Osteoblast (primary cell): ENCODE measurements at regions not wholly inside any gene's neighbourhood (a gene's known extent, or its start where the extent isn't known, plus 50 kb on each side); places are given as distances from the start of the nearest gene placed in this dataset.

ENCODE experiments used
- DNase-seq: peaks from one replicate; pipeline ENCODE4 v3.0.0; 2011; ENCODE audit warnings: low spot score, mixed read lengths; ENCODE audit not compliant: insufficient read length; ENCODE audit errors: missing footprints
- H2AFZ ChIP-seq: 2 replicates; pipeline ENCODE4 v1.6.0; 2011; ENCODE audit warnings: mild to moderate bottlenecking, low read length
- H3K27ac ChIP-seq: 2 replicates; pipeline ENCODE4 v1.5.1; 2011; ENCODE audit warnings: mild to moderate bottlenecking, low read depth, low read length, moderate library complexity
- H3K27me3 ChIP-seq: 2 replicates; pipeline ENCODE4 v1.6.0; 2012; ENCODE audit warnings: mild to moderate bottlenecking, control low read depth, inconsistent platforms, low read length, moderate library complexity; ENCODE audit not compliant: insufficient read depth
- H3K36me3 ChIP-seq: 2 replicates; pipeline ENCODE4 v1.5.1; 2011; ENCODE audit warnings: mild to moderate bottlenecking, low read length, control low read depth, moderate library complexity; ENCODE audit not compliant: insufficient read depth
- H3K4me1 ChIP-seq: 2 replicates; pipeline ENCODE4 v1.5.1; 2011; ENCODE audit warnings: mild to moderate bottlenecking, low read length, control low read depth, moderate library complexity; ENCODE audit not compliant: insufficient read depth
- H3K4me2 ChIP-seq: 2 replicates; pipeline ENCODE4 v1.6.0; 2011; ENCODE audit warnings: mild to moderate bottlenecking, low read length; ENCODE audit not compliant: insufficient read depth
- H3K4me3 ChIP-seq: fragments of 200-600 bp; sonication (generic); 3 replicates; pipeline ENCODE4 v1.5.1; 2012; ENCODE audit warnings: mild to moderate bottlenecking, low read length, inconsistent platforms; ENCODE audit not compliant: insufficient read depth
- H3K79me2 ChIP-seq: 2 replicates; pipeline ENCODE4 v1.6.0; 2012; ENCODE audit warnings: mild to moderate bottlenecking, low read length, control low read depth, inconsistent platforms; ENCODE audit not compliant: insufficient read depth
- H3K9me3 ChIP-seq: 2 replicates; pipeline ENCODE4 v1.5.1; 2011; ENCODE audit warnings: low read depth, low read length, control low read depth
- H4K20me1 ChIP-seq: 2 replicates; pipeline ENCODE4 v1.6.0; 2012; ENCODE audit warnings: mild to moderate bottlenecking, low read length, control low read depth; ENCODE audit not compliant: insufficient read depth
- CTCF ChIP-seq: IDR thresholded peaks from 2 replicates; pipeline ENCODE4 v1.5.1; 2011; ENCODE audit warnings: mild to moderate bottlenecking, low read depth, low read length, moderate library complexity; ENCODE audit errors: extremely low read depth

- no peak for TF ChIP-seq CTCF
- Histone ChIP-seq H4K20me1 (no peaks in the 10 kb centered on the region), H3K9me3 (no peaks in the 10 kb centered on the region), H3K79me2 (no peaks in the 10 kb centered on the region), H3K4me1 (peaks cover 2% of the 10 kb centered on the region), H3K27ac (no peak overlapping the region), H3K36me3 (no peaks in the 10 kb centered on the region), H3K4me3 (no peak overlapping the region), H3K4me2 (no peak overlapping the region), H2AFZ (no peak overlapping the region), H3K27me3 (no peaks in the 10 kb centered on the region)
- DNase-seq = no peak
Measured at GRCh38 chr11:92313784-92314183, 89.2 kb downstream of the FAT3 start.

GRCh38 chr11:92314499-92314898 is 89.9 kb downstream of the FAT3 start:
- H4K20me1 ChIP-seq = no peaks in the 10 kb centered on the region
- no peak overlapping the region for H3K4me2 ChIP-seq
- no peaks in the 10 kb centered on the region for H3K36me3 ChIP-seq
- H3K27me3 ChIP-seq = no peaks in the 10 kb centered on the region
- no peak overlapping the region for H3K27ac ChIP-seq
- no peaks in the 10 kb centered on the region for H3K9me3 ChIP-seq
- DNase-seq = no peak
- H2AFZ ChIP-seq = peak overlapping the region; percentile 67
- no peak overlapping the region for H3K4me3 ChIP-seq
- TF ChIP-seq CTCF = no peak
- H3K4me1 ChIP-seq = peaks cover 2% of the 10 kb centered on the region
- no peaks in the 10 kb centered on the region for H3K79me2 ChIP-seq

GRCh38 chr11:92316106-92316809 is 91.6 kb downstream of the FAT3 start:
- Histone ChIP-seq H3K4me3 (no peak overlapping the region), H3K4me1 (peaks cover 2% of the 10 kb centered on the region), H3K4me2 (no peak overlapping the region), H4K20me1 (no peaks in the 10 kb centered on the region), H3K9me3 (no peaks in the 10 kb centered on the region), H3K27ac (no peak overlapping the region), H3K36me3 (no peaks in the 10 kb centered on the region), H2AFZ (no peak overlapping the region), H3K79me2 (no peaks in the 10 kb centered on the region), H3K27me3 (no peaks in the 10 kb centered on the region)
- TF ChIP-seq CTCF = no peak
- no peak for DNase-seq

DNA sequence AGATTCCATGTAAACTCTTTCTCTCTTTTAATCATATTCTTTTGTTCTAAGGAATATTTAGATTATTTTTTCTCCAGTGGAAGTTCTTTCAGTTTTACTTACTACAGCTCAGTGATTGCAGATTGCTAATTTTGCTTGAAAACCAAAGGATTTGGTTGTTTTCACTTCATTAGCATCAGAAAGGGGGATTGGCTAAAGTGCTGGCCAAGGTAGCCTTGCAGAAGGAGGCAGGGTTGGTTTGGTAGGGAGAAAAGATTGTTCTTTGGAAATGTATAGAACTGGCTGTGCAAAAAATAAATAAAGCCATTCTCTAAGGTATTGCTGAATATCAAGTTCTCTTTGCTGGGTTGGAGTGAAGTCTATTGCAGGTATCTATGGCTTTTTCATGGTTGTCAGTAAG is 92.6 kb downstream of the FAT3 start:
- no peaks in the 10 kb centered on the region for H3K36me3 ChIP-seq
- no peak overlapping the region for H2AFZ ChIP-seq
- no peaks in the 10 kb centered on the region for H3K79me2 ChIP-seq
- no peaks in the 10 kb centered on the region for H3K9me3 ChIP-seq
- H3K27ac ChIP-seq = no peak overlapping the region
- no peak for TF ChIP-seq CTCF
- H3K4me1 ChIP-seq = peaks cover 8% of the 10 kb centered on the region
- H4K20me1 ChIP-seq = no peaks in the 10 kb centered on the region
- H3K4me2 ChIP-seq = no peak overlapping the region
- no peaks in the 10 kb centered on the region for H3K27me3 ChIP-seq
- H3K4me3 ChIP-seq = no peak overlapping the region
- no peak for DNase-seq
